GM21529 (cell line): ENCODE measurements at regions not wholly inside any gene's neighbourhood (a gene's known extent, or its start where the extent isn't known, plus 50 kb on each side); places are given as distances from the start of the nearest gene placed in this dataset.

Source experiments
- ATAC-seq: cut with Tn5 transposase; IDR thresholded peaks from one replicate; pipeline ENCODE4 v1.9.1; 2021; ENCODE audit not compliant: unreplicated experiment

DNA sequence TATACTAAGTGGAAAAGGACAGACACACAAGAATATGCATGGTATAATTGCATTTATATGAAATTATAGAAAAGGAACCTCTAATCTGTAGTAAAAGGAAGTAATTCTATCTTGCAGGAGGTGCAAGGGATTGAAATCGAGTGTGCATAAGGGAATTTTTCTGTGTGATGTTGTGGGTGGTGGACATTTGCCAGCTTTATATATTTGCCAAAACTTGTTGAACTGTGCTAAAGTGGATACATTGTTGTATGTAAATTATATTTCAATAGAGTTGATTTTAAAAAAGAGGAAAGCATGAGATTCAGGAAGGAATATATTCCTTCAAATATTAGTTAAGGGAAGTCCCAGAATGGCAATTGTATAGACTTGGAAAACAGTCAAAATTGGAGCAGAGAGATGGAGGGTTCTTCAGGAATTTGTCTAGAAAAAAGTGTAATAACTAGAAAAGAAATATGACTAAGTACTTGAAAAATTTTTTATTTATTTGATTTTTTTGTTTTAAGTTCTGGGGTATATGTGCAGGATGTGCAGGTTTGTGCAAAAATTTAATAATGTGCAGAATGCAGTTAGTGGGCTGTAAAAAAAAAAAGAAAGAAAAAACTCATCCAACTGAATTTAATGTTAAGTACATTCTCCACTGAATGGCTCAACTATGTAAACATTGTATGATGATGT lies 96.1 kb downstream of the ARL4A start:
- ATAC-seq, result no peak

DNA sequence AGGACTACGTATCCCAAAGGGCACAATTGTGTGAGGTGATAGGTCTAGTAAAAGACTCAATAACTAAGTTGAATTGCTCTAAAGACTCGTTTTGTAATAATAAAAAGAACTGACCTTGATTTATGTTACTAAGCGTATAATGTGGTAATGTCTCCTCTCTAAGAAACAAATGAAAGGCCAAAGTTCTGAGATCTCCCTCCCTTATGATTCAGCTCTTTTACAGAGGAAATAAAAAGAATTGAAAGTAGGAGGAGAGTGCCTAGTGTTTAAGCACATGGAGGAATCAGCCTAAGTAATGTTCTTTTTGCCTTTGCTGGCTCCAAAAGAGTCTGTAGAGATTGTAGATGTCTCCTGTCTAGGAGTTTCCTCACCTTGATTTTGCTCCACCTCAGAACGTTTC lies 98.0 kb downstream of the ARL4A start:
- ATAC-seq, result no peak

DNA sequence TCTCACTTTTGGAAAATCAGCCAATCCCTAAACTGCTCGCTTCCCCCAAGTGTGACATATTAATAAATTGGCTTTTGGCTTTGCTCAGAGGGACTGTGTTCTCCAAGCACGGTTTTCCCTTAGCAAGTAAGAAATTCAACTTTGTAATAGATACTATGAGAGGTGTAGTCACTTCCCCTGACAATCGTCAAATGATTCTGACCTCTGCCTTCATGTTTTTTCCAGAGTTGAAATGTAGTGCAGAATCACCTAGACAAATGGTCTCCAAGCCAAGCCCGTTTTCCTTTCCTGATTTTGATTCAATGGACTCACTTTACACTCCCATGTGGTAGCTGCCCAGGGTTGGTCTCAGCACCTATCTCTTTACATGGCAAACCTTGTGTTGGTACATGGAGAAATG lies 99.1 kb downstream of the ARL4A start:
- no peak for ATAC-seq

DNA sequence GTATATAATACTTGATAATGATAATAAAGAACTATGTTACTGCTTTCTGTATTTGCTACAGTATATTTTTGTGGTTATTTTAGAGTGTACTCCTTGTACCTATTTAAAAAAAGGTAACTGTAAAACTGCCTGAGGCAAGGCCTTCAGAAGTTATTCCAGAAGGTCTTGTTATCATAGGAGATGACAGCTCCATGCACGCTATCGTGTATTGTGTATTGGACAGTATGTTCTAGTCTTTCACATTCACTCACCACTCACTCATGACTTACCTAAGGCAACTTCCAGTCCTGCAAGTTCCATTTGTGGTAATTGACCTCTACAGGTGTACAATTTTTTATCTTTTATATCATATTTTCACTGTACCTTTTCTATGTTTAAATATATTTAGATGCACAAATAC lies 100.7 kb downstream of the ARL4A start:
- no peak for ATAC-seq

DNA sequence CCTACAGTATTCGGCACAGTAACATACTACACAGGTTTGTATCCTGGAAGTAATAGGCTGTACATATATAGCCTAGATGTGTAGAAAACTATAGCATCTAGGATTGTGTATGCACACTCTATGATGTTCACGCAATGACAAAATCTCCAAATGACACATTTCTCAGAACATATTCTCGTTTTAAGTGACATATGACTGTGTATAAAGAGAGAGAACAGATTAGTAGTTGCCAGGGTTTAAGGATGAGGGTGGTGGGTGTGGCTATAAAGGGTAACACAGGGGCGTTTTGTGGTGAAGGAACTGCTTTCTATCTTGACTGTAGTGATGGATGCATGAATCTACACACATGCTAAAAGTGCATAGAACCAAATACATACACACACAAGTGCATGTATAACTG lies 101.2 kb downstream of the ARL4A start:
- ATAC-seq, result no peak

DNA sequence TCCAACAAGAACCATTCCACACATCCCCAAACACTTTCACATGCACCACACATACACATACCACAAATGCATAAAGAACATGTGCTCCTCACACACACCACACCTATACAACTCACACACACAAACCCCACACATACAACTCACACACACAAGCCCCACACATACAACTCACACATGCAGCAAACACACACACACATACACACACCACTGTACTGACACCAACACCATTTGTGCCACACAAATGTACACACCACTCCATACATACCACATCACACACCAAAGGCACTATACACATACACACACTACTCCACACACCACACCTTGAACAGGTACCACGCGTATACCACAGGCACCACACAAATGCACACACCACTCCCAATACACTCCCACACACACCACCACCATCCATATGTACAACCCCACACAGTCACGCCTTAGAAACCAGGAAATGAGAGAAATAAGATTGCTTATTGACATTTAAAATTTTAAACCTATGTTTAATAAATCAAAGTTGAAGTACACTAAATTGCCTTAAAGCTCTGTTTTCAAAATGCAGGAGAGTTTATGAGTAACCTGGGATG lies 107.4 kb downstream of the ARL4A start:
- no peak for ATAC-seq

DNA sequence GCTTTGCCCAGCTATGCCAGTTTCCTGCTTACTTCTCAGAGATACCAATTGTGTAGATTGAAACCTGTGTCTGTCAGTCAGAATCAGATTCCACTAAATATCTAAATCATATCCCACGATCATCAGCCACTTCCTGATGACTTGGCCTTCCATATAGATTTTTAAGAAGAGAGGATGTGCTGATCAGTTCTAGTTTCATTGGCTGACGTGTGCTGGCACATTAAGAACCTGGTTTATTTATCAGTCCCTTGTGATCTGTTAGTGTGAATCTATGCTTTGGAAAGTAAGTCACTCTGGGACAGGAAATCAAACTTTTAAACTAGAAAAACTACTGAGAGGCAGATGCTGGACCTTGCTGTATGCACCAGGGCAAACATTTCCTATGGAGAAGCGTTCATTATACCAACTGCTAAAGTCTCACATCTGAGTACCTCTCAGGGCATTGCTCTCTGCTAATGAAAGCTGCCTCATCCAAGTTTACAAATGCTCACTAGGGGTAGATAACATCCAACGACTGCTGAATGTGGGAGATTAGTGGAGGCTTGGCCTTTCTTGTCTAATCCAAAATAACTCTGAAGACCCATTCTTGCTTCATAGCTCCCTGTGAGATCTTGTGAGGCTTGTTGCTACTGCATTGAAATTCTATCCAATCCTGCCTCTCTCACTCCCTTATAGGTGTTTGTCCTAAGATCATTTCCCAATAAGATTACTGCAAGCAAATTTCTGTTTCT lies 109.1 kb downstream of the ARL4A start:
- ATAC-seq, result no peak

DNA sequence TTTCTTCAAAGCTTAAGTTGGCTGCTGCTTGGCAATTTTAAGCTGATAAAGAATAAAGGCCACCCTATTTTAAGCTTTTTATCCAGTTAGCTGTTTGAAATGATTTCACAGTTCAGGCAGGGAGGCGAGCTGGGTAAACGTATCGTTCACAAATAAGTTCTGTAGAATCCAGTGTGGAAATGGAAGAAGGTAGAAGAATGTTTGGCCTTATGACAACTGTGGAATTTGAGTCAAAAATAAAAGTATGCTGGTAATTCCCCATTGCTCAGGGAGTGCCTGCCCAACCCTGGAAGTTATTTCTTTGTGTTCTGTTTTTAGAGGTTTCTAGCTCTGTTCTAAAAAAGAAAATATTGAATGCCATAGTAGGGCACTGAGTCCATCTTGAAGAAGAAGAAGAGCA lies 113.1 kb downstream of the ARL4A start:
- no peak for ATAC-seq

DNA sequence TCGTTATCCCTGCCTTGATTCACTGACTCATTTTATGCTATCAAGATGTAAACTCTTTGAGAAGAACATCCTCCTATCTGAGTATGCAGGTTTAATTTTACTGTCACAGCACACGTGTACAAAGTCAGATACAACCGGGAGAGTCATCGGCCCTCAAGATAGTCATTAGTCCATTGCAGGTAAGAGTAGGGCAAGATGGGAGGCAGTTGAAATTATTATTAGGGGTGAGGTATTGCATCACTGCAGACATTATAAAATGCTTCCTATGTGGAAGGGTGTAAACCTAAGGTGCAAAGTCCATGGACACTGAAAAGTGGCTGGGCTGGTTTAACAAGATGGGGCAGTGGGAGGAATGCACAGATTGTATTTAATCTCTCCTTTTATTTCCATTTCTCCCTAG lies 113.7 kb downstream of the ARL4A start:
- no peak for ATAC-seq

DNA sequence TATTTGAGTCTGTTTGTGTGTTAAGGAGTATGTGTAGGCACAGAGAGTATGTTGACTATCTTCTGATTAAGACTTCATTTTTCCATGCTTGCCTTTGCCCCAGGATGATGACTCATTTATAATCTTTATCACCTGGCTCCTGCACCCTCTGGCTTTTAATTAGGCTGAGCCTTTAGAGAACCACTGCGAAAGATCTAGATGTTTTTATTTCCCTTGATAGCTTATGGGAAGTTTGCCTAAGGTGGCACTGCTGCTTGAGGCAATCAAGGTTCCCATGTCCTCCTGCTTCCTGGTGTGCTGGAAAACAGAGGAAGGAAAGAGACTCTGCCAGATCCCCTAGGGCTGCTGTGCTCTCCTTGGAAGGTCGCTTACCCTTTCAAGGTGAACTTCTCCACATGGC lies 114.6 kb downstream of the ARL4A start:
- ATAC-seq, result no peak

DNA sequence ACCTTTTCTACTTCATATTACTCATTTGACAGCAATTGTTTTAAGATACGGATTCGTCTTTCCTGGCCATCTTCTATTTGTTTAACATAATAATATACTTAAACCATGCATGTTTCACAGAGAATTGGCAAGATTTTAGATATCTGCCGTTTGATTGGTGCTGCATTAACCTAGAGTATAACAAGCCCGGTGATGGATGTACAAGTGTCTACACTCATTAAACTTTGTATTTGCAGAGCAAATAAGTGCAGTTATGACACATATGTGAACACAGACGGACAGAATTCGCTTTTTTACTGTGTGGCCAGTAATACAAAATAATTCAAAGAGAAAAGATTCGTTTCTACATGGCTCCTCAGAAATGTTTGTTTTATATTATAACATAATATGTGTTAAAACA lies 116.1 kb downstream of the ARL4A start:
- ATAC-seq, result no peak

DNA sequence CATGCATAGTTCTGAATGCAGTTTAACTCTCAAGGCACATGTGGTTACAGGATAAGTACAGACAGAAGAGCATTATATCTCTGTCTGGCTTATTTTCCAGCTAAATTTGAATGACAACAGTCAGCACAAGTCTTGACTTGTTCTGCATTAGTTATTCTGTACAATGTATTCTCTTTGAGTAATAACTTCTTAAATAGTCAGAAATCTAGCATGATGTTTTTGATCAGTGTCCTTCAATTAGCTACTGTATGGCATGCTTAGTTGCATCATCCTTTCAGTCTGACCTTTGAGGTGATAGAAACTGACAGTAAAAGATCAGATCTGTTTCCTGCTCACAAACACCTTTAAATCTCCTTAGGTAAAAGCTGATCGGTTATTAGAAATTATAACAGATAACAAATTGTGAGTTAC lies 118.1 kb downstream of the ARL4A start:
- ATAC-seq, result no peak

DNA sequence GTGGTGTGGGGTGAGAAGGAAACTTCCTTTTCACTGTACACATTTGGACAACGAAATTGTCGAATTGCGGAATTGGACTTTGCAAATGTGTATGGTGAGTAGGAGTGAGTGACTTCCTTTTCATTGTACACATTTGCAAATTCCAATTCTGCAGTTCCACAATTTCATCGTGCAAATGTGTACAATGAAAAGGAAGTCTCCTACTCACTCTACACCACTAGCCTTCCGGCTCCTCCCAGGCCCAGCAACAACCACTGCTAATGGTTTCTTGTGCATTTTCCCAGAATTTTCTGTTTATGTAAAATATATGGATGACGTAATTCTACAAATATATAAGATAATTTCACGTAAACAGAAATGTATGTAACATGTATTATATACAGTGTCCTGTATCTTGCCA lies 118.5 kb downstream of the ARL4A start:
- ATAC-seq, result no peak

DNA sequence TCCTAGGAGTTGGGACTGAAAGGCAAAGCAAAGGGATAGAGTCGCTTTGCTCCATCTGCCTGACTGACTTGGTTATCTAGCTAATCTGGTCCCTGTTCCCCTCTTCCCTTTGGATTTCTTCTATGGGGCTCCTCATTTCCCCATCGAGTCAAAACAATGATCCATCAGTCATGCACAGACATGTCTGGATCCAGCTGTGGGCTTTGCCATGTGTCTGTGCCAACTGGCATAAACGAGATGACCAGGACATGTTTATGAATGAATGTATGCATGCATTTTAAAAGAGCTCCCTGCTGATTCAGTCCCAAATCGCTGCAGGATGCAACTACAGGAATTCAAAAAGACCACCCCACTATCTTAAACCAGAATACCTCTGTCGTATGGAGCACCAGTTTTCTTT lies 122.0 kb downstream of the ARL4A start:
- no peak for ATAC-seq

DNA sequence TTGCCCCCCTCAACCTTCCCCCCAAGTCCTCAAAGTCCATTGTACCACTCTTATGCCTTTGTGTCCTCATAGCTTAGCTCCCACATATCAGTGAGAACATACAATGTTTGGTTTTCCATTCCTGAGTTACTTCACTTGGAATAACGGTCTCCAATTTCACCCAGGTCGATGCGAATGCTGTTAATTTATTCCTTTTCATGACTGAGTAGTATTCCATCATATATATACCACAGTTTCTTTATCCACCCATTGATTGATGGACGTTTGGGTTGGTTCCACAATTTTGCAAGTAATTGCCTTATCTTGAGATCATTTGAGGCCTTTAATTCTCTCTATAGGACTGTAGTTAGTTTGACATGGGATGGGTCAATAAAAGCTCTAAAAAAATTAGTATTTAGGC lies 124.7 kb downstream of the ARL4A start:
- no peak for ATAC-seq

DNA sequence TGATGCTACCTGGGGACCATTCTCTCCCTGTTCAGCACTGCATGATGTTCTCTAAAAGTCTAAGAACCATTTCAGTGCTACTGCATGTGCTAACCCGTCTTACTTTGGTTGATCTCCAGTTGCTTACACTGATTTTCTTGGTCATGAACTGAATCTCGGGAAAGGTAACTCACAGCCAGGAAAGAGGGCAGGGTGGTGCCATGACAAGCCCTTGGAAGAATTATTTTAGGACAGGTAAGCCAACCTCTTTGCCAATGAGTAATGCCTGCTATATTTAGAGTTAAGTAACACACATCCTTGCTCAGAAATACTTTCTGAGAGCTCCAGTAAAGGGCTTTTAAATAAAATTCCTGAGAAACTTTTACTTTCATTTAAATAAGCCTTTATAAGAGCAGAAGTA lies 126.7 kb downstream of the ARL4A start:
- no peak for ATAC-seq

DNA sequence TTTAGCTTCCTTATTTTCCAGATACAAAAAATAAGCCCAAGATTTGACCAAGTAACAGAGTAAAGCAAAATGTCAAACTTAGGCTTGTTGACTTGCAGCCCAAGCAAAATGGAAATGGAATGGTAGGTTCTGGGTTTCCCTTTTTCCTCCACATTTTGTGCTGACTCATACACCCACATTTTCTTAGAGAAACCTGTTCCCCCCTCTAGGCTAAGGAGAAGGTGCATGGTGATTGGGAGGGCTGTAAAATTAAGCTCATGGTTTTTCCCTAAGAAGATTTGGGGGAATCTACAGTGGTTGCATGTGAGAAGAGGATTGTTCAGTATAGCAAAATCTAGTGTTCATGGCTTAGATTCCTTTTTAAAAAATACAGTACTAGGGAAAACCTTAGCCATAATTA lies 127.4 kb downstream of the ARL4A start:
- ATAC-seq, result no peak

DNA sequence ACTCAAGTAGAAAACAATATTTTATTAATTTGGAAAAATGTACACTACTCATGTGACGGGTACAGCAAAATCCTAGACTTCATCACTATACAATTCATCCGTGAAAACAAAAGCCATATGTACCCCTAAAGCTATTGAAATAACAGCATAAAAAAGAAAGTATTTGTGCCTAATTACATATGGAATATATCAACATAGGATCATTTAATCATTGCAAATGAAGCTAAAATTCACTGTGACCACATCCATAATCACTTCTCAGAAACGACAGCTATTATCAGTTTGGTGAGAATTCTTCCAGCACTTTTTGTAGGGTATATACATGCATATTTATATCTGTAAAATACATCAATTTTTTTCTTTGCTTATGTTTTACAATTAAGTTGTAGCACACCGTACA lies 128.0 kb downstream of the ARL4A start:
- ATAC-seq, result no peak

DNA sequence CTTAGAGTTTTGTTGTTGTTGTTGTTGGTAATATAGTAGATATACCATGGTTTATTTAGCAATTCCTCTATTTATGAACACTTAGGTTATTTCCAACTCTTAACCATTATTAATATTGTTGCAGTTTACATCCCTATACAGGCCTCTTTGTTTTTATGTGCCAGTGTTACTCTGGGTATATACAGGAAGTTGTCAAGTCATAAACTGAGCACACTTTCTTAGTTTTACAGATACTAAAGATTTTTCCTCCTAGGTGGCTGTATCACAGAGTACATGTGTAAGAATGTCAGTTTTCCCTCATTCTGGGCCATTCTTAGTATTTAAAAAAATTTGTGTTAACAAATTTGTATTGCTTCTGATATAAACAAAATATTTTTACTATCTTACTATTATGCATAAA lies 128.4 kb downstream of the ARL4A start:
- no peak for ATAC-seq

DNA sequence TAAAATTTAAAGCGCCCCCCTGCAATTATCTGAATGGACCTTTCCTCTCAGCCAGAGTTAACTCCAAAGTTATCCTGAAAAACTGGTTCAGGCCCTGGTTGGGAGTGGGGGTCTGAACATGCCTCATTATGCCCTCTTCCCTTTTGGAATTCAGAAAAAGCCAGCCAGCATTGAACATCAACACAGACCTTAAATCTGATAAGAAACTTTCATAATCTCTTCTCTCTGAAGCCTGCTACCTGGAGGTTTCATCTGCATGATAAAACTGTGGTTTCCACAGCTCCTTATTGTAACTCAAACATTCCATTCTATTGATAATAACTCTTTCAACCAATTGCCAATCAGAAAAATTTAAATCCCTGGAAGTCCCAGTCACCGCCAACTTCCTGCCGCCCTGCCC lies 133.3 kb downstream of the ARL4A start:
- ATAC-seq, result no peak

DNA sequence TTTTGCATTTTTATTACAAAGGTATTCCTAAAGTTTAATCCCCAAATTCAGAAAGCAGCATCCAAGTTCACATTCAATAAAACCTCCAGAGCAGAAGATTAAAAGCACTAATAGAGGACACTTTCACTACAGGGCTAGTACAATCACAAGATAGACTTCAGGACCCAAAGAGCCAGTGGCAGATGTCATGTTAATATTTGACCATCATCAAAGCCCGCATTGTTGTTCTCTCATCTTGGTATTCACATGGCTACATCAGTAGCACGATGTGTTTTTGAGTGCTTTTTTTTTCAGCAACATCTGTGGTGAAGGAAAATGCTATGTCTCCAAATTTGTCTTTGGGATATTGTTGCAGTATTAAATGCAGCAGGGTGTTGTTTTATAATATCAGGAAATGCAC lies 134.3 kb downstream of the ARL4A start:
- ATAC-seq, result no peak

DNA sequence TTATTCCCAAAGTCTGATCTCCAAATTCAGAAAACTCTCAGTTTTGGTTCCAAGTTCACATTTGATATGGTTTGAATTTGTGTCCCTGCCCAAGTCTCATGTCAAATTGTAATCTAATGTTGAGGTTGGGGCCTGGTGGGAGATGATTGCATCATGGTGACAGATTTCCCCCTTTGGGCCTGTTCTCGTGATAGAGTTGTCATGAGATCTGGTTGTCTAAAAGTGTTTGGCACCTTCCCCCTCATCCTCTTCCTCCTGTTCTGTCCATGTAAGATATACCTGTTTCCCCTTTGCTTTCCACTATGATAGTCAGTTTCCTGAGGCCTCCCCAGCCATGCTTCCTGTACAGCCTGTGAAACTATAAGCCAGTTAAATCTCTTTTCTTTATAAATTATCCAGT lies 138.6 kb downstream of the ARL4A start:
- ATAC-seq, result no peak
